ENCODE measurements at regions not wholly inside any gene's neighbourhood (a gene's known extent, or its start where the extent isn't known, plus 50 kb on each side); places are given as distances from the start of the nearest gene placed in this dataset.

DNA sequence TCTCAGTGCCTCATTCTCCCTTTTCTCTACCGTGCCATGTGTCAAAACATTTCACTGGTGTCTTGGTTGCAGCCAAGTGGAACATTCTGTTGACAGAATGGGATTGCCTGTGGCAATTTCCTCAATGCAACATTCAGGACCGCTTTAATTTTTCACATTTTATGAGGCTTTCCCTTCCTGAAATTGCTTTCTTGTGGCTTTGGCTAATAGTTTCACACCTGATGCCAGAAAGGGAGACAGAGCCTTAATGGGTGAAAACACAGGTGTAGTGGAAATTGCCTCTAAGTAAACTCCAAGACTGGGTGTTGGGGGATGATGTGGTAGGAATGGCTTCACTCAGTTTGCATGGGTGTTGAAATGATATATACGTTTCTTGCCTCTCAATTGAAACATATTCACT, 278.3 kb downstream of the TSN start:
- no peak for TF ChIP-seq POLR2A (IDR thresholded peaks at IDR 0.05; ENCODE audit: low read depth, low read length)
- TF ChIP-seq POLR2AphosphoS5 (IDR thresholded peaks at IDR 0.05; ENCODE audit: low read depth, low read length), result no peak
- TF ChIP-seq TAF1 (IDR thresholded peaks at IDR 0.05; ENCODE audit: borderline replicate concordance, low read depth, low read length), result no peak
